SIG-M5 (cell line): ENCODE measurements at regions not wholly inside any gene's neighbourhood (a gene's known extent, or its start where the extent isn't known, plus 50 kb on each side); places are given as distances from the start of the nearest gene placed in this dataset.

Experiments used
- DNase-seq: peaks from one replicate; lab custom pipeline; 2025; lab: John Stamatoyannopoulos, UW

DNA sequence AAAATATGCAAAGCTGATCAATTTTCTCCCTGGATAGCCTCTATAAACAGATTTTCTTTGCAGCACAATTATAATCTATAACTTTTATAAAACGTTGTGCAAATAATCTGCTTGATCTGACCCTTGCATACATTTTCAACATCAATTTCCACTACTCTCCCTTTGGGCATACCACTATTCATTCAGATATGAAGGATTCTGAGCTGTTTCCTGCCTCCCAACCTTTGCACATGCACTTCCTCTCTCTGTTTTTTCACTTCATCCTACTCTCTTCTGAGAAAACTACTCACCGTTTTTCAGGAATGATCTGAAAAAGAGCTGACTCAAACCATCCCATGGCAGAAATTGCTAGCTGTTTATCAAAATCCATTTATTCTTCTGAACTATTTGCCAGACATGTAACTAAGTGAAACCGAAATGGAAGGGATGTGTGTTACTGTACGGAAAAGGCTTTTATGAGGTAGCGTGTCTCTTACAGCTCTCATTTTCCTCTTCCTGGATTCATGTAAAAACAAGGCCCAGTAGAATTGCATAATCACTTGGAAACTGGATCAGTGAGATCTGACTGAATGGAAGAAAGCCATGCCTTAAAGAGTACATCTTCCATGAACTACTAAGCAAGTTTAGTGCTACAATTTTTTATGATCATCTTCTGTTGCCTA, 1447.3 kb upstream of the MIR17HG start:
- no peak for DNase-seq

DNA sequence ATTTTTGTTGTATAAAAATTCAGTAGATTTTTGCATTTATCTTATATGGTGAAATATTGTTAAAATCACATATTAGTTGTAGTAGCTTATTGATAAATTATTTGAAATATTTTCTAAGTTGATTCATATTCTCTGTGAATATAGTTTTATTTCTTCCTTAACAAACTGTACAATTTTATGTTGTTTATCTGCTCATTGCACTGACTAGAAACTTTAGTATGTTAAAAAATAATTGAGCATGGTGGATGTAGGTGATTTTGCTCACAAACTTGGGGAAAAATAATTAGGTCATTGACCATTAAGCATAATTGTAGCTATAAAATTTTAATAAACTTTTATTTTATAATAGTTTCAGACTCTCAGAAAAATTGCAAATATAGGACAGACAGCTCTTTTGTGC, 1445.3 kb upstream of the MIR17HG start:
- no peak for DNase-seq

DNA sequence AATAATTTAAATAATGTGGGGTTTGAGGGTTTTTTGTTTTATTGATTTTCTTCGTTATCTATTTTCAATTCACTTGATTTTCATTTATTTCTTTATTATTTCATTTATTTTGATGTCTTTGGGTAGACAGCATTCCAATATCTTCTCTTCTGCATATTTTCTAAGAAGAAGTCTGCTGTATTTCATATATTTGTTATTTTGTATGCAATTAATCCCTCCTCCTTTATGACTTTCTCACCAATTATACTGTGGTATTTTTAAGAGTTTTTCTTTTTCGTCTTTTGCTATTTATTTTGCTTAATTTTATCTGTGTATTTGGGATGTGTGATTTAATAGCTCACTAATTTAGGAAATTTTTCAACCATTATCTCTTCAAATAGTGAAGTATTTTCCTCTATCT, 1444.4 kb upstream of the MIR17HG start:
- DNase-seq: no peak

DNA sequence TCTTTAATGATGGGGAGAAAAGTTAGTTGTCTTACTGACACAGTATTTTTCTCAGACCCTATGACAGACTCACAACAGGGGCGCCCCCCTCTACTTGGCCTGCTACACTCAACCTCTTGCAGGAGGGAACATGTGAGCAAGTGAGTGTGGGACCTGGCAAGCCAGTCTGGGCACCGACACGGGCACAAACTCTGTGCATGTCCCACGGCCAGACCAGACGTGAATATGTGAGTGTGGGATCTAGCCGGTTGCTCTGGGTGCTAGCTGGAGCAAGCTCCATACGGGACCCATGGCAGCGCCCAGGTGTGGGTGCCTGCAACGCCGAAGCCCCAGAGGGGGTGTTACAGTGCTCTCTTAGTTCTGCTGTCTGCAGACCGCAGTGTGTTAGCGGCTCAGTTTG, 1437.3 kb upstream of the MIR17HG start:
- DNase-seq: no peak

DNA sequence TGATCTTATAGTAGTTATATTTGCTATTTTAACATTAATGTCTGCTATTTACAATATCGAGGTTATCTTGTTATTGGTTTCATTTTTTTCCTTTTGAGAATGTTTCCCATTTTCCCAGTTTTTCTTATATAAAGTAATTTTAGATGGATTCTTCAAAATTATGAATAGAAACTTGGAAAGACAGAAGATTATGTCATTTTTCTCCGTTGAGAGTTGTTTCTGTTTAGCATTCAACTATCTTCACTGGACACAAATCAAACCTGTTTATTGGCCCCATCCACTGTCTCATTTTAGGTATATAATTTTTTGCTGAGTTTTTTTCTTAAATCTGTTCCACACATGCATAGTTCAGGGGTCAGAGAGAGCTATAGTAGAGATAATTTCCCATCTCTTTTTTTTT, 1430.9 kb upstream of the MIR17HG start:
- no peak for DNase-seq

DNA sequence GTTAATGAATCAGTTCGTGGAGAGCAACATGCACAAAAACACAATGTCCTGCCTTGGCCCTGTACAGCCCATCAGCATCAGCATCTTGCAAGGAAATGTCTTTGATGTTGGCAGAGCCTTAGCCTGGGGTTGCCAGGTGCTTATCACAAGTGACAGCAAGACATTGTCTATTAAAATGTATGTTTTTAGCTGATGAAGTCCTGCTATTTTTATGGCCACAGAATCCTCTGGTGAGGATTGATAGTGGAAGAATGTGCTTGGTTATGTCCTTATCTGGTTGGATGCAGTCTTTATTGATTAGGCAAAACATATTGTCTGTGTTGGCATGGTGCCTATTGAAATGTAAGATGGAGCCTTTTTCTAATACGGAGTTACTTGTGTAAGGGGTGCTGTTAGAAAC, 1427.0 kb upstream of the MIR17HG start:
- DNase-seq: no peak

DNA sequence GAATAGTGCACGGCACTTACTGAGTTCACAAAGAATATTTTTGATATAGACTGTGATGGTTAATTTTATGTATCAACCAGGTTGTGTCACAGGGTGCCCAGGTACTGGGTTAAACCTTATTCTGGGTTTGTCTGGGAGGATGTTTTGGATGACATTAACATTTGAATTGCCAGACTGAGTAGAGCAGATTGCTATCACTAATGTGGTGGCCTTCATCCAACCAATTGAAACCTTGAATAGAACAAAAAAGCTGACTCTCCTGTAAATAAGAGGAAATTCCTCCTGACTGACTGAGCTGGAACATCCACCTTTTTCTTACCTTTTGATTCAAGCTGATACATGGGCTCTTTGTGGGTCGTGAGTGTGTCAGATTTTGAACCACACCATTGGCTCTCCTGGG, 1424.4 kb upstream of the MIR17HG start:
- no peak for DNase-seq

DNA sequence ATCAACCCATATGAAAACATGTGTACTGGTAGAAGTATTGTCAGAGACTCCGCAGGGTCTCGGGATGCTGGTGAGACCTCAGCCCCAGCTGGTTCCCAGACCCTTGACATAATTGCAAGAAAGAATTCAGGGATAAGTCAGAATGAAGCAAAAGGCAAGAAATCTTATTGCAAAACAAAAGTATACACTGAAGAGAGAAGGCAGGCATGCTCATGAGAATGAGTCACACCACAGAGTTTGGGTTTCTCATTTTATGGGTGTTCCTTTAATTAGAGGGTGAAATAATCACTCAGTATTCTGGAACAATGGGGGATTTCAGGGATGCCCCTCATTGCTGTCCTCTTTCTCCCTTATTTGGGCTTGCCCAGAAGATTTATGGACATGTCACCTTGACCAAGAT, 1423.8 kb upstream of the MIR17HG start:
- DNase-seq: no peak

DNA sequence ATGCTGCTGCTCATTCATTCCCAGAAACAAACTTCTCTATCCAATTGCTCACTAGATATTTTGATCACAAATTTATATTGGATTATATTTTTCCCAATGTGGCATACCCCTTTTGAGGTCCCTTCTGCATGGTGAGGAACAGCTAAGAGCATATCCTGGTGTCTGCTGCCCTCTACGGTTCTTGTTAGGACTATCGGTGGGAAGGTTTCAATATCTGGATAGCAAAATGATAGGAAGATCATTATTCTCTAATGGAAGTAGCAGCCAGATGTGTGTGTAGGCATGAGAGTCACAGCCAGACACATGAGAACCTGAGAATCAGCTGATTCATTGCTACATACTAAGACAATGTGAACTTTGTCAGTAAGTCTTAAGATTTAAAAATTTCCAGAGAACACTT, 1422.4 kb upstream of the MIR17HG start:
- no peak for DNase-seq

DNA sequence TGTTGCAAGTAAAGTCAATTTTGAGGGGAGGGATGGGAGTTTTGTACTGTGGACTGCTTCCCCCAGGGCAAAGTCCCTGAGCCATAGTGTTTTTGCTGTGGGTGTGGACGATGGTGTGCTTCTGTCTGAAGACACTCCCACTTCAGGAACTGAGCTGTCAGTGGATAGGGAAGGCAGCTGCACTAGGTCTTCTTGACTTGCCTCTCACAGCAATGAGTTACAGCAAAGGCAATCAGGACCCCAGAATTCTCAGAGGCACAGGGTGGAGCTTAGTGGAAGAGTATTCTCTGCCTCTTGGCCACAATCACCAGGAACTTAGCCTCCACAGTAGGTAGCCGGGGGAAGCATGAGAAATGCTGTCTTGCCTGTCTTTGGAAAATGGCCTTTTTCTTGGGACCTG, 1416.6 kb upstream of the MIR17HG start:
- DNase-seq: no peak

DNA sequence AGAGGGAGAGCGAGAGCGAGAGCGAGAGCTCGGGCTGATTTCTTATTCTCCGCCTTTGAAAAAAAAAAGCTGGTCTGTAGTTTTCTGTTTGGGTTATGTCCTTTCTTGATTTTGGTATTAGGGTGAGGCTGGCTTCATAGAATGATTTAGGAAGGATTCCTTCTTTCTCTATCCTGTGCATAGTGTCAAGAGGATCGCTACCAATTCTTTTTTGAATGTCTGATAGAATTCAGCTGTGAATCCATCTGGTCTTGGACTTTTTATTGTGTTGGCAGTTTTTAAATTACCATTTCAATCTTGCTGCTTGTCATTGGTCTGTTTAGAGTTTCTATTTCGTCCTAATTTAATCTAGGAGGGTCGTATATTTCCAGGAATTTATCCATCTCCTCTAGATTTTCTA, 1414.6 kb upstream of the MIR17HG start:
- no peak for DNase-seq

DNA sequence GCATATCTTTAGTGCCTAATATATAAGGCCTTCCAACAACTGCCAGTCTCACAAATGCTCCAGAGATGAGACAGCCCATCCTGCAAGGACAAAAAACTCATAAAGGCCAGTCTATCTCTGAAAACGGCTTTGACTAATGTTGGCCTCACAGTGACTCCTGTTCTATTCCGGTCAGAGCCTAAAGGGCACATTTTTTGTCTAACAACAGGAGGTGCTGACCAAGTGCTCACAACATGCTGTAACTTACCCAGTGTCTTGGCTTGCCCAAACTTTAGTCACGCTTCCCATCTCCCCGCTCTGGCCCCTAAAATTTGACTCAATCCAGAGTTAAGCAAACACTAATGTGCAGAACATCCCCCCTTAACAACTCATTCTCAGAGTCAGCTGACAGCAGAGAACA, 1411.2 kb upstream of the MIR17HG start:
- no peak for DNase-seq

DNA sequence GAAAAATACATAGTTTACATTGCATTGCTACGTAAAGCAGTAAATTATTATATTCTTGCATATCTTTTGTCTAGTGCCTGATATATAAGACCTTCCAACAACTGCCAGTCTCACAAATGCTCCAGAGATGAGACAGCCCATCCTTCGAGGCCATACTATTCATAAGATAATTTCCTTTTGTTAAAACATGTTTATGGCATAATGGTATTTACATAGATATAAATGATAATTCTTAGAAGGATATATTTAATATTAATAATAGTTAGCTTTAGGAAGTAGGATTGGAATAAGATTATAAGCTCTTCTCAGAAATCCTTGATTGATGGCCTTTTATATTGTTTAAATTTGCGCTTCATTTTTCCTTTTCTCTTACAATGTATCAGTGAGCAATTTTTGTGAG, 1410.1 kb upstream of the MIR17HG start:
- DNase-seq: no peak

DNA sequence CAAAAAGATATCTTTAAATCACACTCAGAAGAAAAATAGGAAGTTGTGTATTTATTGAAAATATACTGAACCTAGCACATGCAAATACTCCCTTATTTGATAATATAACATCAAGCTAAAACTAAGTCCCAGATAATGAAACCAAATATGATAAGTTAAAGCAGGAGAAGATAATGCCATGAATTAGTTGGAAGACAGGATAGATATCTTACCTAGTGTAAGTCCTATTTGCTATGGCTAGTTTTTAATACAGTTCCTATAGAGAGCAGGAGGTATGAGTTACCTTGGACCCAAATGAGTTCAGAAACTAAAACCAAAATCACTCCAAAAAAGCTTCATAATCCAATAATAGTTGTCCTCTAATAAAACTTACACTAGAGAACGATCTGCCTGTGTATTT, 1407.1 kb upstream of the MIR17HG start:
- DNase-seq: no peak

DNA sequence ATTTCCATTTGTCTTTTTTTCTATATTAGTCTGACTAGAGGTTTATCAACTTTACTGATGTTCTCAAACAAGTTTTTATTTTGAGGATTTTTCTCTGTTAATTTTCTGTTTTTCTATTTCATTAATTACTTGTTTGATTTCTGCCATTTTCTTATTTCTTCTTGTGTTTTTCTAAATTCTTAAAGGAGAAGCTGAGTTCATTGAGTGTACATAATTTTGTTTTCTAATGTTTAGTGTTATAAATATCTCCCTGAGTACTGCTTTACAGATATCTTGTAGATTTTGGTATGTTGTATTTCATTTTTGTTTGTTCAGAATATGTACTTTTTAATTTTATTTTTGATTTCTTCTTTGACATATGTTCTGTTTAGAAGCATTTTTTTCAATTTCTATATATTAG, 1404.3 kb upstream of the MIR17HG start:
- no peak for DNase-seq

DNA sequence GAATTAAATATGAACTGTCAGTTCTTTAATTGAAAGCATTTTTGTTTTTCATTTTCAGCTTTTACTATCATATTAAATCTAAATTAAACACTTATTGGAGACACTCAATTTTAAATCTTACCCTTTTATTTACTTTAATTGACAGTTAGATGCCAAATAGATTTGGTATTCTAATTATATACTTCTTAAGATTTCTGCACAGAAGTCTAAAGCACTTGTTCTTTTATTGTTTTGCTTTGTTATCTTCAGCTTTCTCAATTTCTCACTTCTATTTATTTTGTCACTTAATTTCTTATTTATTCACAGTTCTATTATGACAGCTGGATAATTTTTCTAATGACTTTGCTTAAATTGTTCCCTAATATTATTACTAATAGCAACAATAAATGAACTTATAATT, 1397.3 kb upstream of the MIR17HG start:
- no peak for DNase-seq

DNA sequence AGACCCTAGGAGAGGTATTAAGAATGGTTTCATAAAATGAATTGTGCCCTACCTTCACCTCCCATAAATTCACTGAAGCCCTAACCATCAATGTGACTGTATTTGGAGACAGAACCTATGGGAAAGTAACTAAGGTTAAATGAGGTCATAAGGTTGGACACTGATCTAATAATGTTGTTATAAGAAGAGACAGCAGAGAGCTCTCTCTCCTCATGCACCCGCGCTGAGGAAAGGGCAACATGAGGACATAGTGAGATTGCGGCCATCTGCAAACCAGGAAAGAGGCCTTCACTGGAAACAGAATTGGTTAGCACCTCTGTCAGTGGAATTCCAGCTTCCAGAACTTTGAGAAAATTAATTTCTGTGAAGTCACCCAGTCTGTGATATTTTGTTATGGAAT, 1396.1 kb upstream of the MIR17HG start:
- no peak for DNase-seq

DNA sequence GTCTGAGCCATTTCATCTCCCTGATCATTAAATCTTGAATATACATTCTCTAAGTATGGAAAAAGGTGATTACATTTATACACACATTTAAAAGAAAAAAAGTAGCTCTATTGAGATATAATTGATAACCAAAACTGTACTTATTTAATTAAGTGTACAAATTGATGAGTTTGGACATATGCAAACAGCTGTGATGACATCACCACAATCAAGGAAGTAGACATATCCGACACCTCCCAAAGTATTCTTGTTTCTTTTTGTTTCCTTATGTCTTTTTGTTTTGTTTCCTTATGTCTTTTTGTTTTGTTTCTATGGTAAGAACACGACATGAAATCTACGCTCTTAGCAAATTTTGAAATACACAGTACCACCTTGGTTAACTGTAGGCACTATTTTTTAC, 1393.9 kb upstream of the MIR17HG start:
- DNase-seq: no peak

DNA sequence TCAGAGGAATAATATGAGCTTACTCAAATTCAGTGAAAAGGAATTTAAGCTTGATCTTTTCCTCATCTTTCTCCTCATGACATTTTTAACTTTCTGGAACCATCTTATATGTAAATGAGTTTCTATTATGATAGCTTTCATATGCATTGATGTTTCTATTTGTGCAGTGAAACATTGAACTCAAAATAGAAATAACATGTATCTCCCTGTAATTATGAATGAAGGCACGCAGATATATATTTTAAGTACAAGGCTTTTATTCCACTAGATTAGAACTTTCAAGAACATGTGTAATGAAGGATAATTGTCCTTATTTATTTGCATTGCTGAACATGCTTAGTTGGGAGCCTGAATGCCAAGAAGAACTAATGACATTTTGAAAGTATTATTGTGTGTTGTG, 1391.7 kb upstream of the MIR17HG start:
- no peak for DNase-seq

DNA sequence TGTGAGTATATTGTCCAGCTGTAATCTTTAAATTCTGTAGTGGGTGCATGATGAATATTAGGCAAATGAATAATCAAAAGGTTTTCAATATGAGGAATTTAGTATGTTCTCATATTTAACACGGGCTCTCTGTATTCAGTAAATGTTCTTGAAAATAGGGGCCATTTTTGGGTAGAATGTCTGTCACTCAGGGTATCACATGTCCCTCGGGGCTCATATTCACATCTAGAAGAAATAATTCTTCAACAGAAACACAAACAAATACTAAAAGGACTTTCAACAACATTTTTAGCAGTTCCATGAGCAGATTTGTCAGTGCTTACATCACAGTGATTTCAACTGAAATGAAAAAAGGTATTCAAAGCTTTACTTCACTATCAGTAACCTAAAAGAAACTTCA, 1388.4 kb upstream of the MIR17HG start:
- DNase-seq: no peak

DNA sequence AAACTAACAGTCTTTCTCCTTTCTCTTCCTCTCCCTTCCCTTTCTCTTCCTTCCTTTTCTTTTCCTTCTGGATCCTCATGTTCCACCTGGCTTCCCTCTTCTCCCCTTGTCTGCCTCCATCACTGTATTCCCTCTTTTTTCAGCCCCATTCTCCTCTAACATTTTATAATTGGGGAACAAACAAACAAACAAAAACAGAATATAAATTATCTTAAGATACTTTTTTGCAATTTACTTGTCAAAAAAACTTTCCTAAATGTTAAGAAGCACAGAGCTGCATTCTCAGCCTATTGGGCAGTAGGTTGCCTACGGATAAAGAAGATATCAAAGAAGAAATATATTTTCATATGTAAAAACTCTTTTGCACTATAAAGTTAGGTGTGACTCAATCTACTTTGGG, 1382.2 kb upstream of the MIR17HG start:
- no peak for DNase-seq

DNA sequence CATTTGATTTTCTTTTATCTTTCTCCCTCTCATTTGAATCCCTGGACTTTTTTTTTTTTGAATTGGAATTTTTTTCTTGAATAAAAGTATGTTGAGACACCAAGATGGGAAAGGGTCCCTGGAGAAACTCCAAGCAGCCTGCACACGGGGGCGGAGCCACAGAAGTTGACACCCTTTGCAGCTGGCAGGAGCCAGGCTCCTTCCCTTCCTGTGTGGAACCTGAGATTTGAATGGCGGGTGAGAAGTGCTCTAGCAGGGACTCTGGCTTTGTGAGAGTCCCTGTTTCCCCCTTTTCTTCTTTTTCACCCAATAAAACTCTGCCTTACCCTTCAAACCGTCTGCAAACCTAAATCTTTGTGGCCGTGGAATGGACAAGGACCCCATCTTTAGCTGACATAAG, 1381.0 kb upstream of the MIR17HG start:
- DNase-seq: no peak

DNA sequence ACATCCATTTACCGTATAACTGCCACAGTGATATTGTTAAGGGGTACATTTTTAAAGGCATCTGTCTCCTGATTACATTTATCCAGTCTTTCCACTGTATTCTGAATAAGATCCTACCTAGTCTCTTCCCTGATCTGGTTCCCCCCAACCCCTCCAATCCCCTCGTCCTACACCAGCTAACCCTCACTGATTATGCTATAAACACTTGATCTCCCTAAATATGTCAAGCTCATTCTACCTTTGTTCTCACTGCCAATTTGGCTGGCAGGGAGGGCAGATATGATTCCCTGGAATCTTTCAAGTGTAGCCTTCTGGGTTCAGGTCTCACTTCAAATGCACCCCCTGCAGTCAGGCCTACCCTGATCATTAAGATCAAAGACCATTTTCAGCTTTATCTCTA, 1379.8 kb upstream of the MIR17HG start:
- no peak for DNase-seq

DNA sequence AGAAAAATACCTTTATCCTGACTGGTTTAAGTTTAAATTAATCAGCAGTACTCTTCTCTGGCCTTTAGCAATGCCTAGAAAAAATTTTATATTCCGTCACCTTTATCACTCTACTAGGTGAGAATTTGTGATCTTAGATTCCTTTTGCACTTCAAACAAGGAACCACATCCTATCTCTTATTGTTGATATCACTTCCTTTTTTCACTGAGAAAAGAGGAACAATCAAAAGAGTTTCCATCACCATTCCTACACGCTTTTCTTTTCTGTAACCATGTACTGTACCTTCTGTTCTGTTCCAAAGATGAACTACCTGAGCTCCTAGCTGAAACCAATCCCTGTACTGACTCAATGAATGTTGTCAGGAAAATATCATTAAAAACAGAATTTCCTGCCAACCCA, 1379.0 kb upstream of the MIR17HG start:
- DNase-seq: peak; percentile 57

DNA sequence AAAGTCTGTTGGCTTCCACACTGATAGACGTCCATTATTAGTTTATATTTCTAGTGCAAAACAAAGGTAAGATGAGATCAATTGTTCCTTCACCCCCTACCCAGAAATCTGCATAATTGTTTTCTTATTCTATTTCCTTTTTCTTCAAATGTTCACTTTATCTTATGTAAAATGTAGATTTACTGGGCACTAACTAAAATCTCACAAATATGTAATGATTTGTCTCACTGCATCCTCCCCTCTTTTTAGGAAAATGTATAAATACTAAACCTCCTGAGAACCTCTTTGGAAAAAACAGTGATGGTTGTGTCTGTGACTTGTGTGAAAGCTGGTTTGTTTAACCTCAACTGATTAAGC, 1377.2 kb upstream of the MIR17HG start:
- no peak for DNase-seq
